NCI-H524 (cell line): ENCODE measurements at regions not wholly inside any gene's neighbourhood (a gene's known extent, or its start where the extent isn't known, plus 50 kb on each side); places are given as distances from the start of the nearest gene placed in this dataset.
A peak's percentile ranks its signal among the peaks of the same experiment; 100 is the strongest.

Source experiments
- DNase-seq, 2 experiments: peaks; one replicate each; lab custom pipeline; 2025; lab: John Stamatoyannopoulos, UW

GRCh38 chr1:230487773-230488428, 61.8 kb upstream of the PGBD5 start:
- DNase-seq: no peak

DNA sequence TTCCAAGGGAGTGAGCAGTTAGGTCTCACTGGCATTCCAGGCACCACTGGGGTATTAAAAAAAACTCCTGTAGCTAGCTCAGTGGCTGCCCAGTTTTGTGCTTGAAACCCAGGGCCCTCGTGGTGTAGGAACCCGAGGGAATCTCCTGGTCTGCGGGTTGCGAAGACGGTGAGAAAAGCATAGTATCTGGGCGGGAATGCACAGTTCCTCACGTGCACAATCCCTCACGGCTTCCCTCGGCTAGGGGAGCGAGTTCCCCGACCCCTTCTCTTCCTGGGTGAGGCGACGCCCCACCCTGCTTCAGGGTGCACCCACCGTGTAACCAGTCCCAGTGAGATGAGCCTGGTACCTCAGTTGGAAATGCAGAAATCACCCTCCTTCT, 50.5 kb upstream of the PGBD5 start:
- no peak for DNase-seq

DNA sequence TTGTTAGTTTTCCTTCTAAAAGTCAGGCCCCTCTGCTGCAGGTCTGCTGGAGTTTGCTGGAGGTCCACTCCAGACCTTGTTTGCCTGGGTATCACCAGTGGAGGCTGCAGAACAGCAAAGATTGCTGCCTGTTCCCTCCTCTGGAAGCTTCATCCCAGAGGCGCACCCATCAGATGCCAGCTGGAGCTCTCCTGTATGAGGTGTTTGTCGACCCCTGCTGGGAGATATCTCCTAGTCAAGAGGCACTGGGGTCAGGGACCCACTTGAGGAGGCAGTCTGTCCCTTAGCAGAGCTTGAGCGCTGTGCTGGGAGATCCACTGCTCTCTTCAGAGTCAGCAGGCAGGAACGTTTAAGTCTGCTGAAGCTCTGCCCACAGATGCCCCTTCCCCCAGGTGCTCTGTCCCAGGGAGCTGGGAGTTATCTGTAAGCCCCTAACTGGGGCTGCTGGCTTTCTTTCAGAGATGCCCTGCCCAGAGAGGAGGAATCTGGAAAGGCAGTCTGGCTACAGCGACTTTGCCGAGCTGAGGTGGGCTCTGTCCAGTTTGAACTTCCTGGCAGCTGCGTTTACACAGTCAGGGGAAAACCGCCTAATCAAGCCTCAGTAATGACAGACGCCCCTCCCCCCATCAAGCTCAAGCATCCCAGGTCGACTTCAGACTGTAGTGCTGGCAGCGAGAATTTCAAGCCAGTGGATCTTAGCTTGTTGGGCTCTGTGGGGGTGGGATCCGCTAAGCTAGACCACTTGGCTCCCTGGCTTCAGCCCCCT, 49.9 kb upstream of the PGBD5 start:
- DNase-seq: peak in 1 of 2 experiments; percentile 38
